GM12873 (cell line): ENCODE measurements at regions not wholly inside any gene's neighbourhood (a gene's known extent, or its start where the extent isn't known, plus 50 kb on each side); places are given as distances from the start of the nearest gene placed in this dataset.

Experiments
- TF ChIP-seq, protein P1 (sequence below): IDR thresholded peaks from 2 replicates; pipeline ENCODE4 v1.5.1; 2012; ENCODE audit warnings: low read depth, mild to moderate bottlenecking, moderate library complexity, low read length, control low read depth; ENCODE audit not compliant: insufficient read depth; ENCODE audit errors: missing control alignments

DNA sequence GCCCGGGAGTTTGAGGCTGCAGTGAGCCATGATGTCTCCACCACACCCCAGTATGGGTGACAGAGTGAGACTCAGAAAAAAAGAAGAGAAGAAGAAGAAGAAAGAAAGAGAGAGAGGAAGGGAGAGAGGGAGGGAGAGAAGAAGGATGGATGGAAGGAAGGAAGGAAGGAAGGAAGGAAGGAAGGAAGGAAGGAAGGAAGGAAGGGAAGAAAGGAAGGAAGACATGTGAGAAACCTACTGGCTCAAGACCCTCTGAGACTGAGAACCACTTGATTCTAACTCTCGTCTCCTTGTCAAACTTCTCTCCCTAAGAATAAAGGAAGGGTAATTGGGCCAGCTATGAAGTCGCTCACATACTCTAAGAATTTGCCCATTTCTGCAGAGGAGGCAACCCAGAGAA, 148.1 kb upstream of the UBE2E1 start:
- TF ChIP-seq, protein P1, sequence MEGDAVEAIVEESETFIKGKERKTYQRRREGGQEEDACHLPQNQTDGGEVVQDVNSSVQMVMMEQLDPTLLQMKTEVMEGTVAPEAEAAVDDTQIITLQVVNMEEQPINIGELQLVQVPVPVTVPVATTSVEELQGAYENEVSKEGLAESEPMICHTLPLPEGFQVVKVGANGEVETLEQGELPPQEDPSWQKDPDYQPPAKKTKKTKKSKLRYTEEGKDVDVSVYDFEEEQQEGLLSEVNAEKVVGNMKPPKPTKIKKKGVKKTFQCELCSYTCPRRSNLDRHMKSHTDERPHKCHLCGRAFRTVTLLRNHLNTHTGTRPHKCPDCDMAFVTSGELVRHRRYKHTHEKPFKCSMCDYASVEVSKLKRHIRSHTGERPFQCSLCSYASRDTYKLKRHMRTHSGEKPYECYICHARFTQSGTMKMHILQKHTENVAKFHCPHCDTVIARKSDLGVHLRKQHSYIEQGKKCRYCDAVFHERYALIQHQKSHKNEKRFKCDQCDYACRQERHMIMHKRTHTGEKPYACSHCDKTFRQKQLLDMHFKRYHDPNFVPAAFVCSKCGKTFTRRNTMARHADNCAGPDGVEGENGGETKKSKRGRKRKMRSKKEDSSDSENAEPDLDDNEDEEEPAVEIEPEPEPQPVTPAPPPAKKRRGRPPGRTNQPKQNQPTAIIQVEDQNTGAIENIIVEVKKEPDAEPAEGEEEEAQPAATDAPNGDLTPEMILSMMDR, result no peak

DNA sequence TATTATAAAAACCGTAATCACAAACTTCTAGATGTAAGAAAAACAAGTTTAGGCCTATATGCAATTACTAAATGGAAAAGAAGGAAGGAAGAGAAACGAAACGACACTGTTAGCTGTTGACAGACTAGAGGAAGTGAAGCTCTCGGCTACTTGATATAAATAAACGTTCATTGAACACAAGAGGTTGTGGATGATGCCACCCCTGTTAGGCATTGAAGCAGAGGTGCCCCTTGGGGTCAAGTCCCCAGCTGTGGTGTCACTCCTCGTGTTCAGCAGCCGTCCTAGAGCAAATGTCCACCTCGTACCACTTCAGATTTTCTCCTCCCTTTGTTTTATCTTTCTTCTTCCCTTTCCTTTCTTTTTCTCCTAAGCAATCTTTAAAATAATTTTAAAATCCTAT, 146.5 kb upstream of the UBE2E1 start:
- TF ChIP-seq, protein P1, result no peak

DNA sequence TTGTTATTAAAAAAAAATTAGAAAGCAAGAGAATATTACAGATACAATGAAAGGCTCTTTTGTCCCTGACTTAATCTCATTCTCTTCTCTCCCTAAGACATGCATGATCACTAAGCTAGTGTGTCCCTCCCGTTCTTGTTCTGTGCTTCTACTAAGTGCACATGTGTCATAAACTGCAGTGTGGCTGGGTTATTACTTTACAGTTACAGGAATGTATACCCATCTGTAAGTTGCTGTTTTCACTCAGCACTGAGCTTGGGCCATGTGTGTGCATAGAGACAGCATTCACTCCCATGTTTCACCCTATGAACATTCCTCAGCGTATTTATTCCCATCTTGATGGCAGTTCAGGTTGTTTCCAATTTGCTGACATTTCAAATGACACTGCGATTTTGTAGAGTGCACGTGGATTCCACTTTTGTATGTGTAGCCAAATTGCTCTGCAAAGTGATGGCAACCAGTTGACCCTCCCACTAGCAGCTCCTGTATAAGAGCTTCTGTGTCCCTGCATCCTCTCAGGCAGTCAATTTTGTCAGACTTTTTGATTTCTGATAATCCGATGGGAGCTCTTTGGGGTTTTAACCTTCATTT, 145.8 kb upstream of the UBE2E1 start:
- TF ChIP-seq, protein P1, result no peak

DNA sequence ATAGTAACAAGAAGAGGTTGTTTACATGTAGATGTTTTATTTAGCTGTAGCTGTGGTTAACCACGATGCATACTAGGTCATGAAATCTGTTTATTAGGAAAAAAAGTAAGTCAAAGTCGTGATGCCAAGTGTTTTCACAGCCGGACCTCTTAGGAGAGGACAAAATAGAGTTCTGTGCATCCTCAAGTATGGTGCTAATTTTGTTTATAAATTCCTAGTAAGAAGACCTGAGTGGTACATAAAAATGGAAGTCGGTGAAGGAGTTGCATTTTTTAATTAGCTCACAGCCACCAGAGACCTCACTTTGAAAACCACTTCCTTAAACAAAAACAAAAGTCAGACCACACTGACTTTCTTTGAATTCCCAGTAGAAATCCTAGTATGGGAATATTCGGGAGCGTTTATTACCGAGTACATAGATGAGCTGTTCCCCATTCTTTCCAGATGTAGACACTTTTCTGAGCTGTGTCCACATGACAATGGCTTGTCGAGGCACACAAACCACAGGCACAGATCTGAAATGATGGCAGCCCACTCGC, 143.6 kb upstream of the UBE2E1 start:
- TF ChIP-seq, protein P1, result no peak

DNA sequence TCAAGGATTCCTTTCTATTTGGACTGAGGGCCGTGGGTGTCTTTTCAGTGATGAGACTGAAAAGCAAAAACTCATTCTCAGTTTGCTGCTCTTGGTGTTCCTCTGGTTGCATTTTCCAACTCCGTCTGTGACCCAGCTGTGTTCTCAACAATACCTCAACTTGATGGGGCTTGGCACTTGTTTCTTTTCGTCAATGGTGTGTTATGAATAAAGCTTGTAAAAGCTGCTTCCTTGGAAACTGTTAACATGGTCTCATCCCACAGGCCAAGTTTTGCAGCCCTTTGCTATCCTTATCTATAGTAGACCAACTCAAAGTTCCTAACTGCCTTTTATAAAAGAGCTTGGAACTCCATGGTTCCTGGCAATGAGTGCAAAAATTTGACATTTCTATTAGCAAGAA, 142.5 kb upstream of the UBE2E1 start:
- TF ChIP-seq, protein P1, result no peak

DNA sequence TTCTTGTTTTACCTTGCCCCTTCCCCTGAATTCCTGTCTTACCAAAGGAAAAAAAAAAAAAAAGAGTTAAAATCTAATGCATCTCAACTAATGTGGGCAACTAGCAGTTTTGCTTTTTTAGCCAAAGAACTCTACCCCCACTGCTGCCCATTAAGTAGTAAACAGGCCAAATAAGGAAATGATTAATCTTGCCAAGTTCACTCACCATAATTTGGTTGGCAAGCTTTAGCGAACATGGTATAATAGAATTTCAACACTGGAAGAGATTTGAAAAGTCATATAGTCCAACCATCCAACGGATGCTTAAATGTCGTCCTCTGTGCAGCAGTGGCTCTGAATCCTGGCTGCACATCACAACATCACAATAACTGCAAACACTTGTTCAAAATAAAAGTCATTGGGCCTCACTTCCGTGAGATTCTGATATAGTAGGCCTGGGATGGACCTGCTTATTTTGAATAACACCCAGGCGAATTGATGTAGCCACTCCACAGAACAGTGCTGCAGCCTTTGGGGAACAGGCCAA, 142.0 kb upstream of the UBE2E1 start:
- TF ChIP-seq, protein P1, result no peak

DNA sequence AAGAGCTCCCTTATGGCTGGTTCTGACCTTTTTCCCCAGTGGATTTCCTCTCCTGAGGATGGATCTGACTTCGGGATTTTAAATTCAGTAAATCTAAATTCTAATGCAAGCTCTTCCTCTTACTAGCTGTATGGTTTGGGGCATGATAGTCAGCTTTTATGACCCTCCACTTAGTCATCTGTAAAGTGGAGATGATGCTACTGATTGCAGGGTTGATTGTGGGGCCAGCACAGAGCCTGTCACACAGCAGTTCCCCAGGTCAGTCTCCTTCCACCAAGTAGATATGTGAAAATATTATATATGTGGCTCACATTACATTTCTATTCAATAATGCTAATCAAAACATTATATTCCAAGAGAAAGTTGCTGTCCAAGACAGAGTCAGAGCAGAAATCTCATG, 141.3 kb upstream of the UBE2E1 start:
- TF ChIP-seq, protein P1, result no peak
